Loucy (cell line): ENCODE measurements at regions not wholly inside any gene's neighbourhood (a gene's known extent, or its start where the extent isn't known, plus 50 kb on each side); places are given as distances from the start of the nearest gene placed in this dataset.

Experiments
- H2AFZ ChIP-seq: fragments of 200-600 bp; sonication (generic); 2 replicates; pipeline ENCODE4 v1.6.0; 2016; ENCODE audit warnings: antibody characterized with exemption, mild to moderate bottlenecking, low read length, moderate library complexity
- H3F3A ChIP-seq: fragments of 200-600 bp; 2 replicates; pipeline ENCODE4 v1.6.0; 2016; ENCODE audit warnings: antibody characterized with exemption, low read depth, mild to moderate bottlenecking
- H3K27me3 ChIP-seq: fragments of 200-600 bp; sonication (generic); 2 replicates; pipeline ENCODE4 v1.6.1; 2014; ENCODE audit warnings: low read length, mild to moderate bottlenecking; ENCODE audit not compliant: insufficient read depth, poor library complexity, severe bottlenecking
- H3K36me3 ChIP-seq: fragments of 200-600 bp; sonication (generic); 2 replicates; pipeline ENCODE4 v1.6.1; 2016; ENCODE audit warnings: low read length; ENCODE audit not compliant: insufficient read depth
- H3K4me1 ChIP-seq: fragments of 200-600 bp; sonication (generic); 2 replicates; pipeline ENCODE4 v1.5.1; 2014; ENCODE audit warnings: low read length, mild to moderate bottlenecking; ENCODE audit not compliant: insufficient read depth, poor library complexity, severe bottlenecking
- H3K4me2 ChIP-seq: fragments of 200-600 bp; sonication (generic); 2 replicates; pipeline ENCODE4 v1.6.0; 2014; ENCODE audit warnings: antibody characterized with exemption, low read length, low read depth, mild to moderate bottlenecking; ENCODE audit not compliant: poor library complexity, severe bottlenecking
- H3K4me3 ChIP-seq: fragments of 200-600 bp; sonication (generic); 2 replicates; pipeline ENCODE4 v1.5.1; 2014; ENCODE audit warnings: low read length, mild to moderate bottlenecking, mixed read lengths; ENCODE audit not compliant: poor library complexity, severe bottlenecking
- H3K79me2 ChIP-seq: fragments of 200-600 bp; sonication (generic); 2 replicates; pipeline ENCODE4 v1.6.1; 2014; ENCODE audit warnings: low read length; ENCODE audit not compliant: insufficient read depth
- H3K9ac ChIP-seq: fragments of 200-600 bp; sonication (generic); 2 replicates; pipeline ENCODE4 v1.6.0; 2014; ENCODE audit warnings: mild to moderate bottlenecking, low read depth, low read length, moderate library complexity; ENCODE audit not compliant: poor library complexity, severe bottlenecking
- H3K9me2 ChIP-seq: fragments of 200-600 bp; sonication (generic); replicated peaks from 2 replicates; pipeline ENCODE4 v1.6.1; 2016; ENCODE audit warnings: low read depth, low read length, mixed read lengths
- H3K9me3 ChIP-seq: fragments of 200-600 bp; sonication (generic); 2 replicates; pipeline ENCODE4 v1.6.1; 2014; ENCODE audit warnings: mild to moderate bottlenecking, antibody characterized with exemption, low read length, low read depth; ENCODE audit not compliant: insufficient read depth
- H4K20me1 ChIP-seq: fragments of 200-600 bp; sonication (generic); 2 replicates; pipeline ENCODE4 v1.6.0; 2014; ENCODE audit warnings: antibody characterized with exemption, low read length, mild to moderate bottlenecking; ENCODE audit not compliant: insufficient read depth, poor library complexity, severe bottlenecking
- EZH2phosphoT487 ChIP-seq: fragments of 200-600 bp; IDR thresholded peaks from 2 replicates; pipeline ENCODE4 v1.6.1; 2018; ENCODE audit warnings: antibody characterized with exemption, mild to moderate bottlenecking, moderate library complexity, borderline replicate concordance
- TF ChIP-seq, protein P1 (sequence below): fragments of 200-600 bp; sonication (generic); conservative IDR thresholded peaks from 2 replicates; pipeline ENCODE4 v1.5.1; 2014; ENCODE audit warnings: mild to moderate bottlenecking, antibody characterized with exemption, low read length

DNA sequence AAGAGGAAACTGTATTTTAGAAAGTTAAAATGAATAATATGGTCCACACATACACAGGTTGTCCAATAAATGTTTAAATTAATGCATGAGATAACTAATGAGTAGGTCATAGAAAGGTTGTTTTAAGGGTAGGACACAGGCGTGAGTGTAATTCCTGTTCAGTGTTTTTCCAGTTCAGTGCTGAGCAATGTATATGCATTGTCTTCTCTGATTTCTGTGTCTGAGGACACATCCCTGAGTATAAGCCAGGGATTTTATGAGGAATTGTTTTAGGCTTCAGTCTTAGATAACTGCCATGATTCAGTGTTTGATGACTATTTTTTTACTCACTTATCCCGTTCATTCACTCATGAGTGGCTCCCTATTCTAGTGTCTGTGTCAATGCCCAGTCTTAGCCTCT lies 298.5 kb upstream of the TBX18 start:
- TF ChIP-seq, protein P1, sequence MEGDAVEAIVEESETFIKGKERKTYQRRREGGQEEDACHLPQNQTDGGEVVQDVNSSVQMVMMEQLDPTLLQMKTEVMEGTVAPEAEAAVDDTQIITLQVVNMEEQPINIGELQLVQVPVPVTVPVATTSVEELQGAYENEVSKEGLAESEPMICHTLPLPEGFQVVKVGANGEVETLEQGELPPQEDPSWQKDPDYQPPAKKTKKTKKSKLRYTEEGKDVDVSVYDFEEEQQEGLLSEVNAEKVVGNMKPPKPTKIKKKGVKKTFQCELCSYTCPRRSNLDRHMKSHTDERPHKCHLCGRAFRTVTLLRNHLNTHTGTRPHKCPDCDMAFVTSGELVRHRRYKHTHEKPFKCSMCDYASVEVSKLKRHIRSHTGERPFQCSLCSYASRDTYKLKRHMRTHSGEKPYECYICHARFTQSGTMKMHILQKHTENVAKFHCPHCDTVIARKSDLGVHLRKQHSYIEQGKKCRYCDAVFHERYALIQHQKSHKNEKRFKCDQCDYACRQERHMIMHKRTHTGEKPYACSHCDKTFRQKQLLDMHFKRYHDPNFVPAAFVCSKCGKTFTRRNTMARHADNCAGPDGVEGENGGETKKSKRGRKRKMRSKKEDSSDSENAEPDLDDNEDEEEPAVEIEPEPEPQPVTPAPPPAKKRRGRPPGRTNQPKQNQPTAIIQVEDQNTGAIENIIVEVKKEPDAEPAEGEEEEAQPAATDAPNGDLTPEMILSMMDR, result no peak
- no peak for TF ChIP-seq EZH2phosphoT487
- Histone ChIP-seq H3K9me3 (no peaks in the 10 kb centered on the region), H3K4me1 (peaks cover 6% of the 10 kb centered on the region), H3K9me2 (no peaks in the 10 kb centered on the region), H3K4me3 (no peak overlapping the region), H3K36me3 (no peaks in the 10 kb centered on the region), H4K20me1 (no peaks in the 10 kb centered on the region), H3F3A (no peaks in the 10 kb centered on the region), H3K79me2 (no peaks in the 10 kb centered on the region), H3K9ac (no peak overlapping the region), H3K4me2 (no peak overlapping the region), H3K27me3 (no peaks in the 10 kb centered on the region), H2AFZ (no peak overlapping the region)

DNA sequence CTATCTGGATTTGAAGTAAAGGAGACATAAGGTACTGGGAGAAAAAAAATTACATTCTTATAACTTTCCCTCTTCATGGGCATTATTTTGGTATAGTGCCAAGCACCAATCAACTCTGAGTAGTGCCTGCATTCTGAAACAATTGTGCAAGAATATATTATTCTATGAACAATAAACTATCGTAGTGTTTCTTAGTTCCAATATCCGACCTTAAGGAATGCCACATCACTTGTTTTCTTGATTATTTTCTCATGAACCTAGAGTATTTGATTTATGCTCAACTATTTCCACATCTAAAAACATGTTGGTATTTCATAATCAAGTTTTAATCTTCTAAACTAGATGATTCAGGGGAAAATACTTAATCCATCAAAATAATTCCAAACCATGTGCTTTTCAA lies 294.4 kb upstream of the TBX18 start:
- H3K9me2 ChIP-seq, result no peaks in the 10 kb centered on the region

DNA sequence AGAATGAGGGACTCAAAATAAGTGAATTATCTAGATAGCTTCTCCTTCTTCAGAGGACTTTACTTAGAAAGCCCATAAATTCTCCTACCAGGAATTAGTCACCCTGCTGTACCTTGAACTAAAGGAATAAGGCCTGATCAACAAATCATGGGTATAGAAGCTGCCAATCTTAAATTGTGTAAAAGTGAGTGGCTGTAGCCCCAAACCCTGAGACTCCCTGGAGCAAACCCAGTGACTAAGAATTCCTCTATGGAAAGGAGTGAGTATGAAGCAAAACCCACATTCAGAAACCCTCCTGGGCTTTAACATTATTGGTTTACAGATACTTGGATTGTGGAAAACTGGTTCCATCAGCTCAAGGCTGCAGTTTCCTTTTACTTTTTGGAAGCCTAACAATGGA lies 285.8 kb upstream of the TBX18 start:
- TF ChIP-seq, protein P1, result no peak
- no peak for TF ChIP-seq EZH2phosphoT487
- Histone ChIP-seq H3K79me2 (no peaks in the 10 kb centered on the region), H3K9ac (no peak overlapping the region), H3K4me1 (no peaks in the 10 kb centered on the region), H3K4me3 (no peak overlapping the region), H3K4me2 (no peak overlapping the region), H3K36me3 (no peaks in the 10 kb centered on the region), H2AFZ (no peak overlapping the region), H3K9me2 (no peaks in the 10 kb centered on the region), H3K9me3 (no peaks in the 10 kb centered on the region), H4K20me1 (no peaks in the 10 kb centered on the region), H3F3A (no peaks in the 10 kb centered on the region), H3K27me3 (no peaks in the 10 kb centered on the region)

More for the DNA sequence above, 294.4 kb upstream of the TBX18 start:
- no peak overlapping the region for H3K4me2 ChIP-seq
- H3F3A ChIP-seq, result no peaks in the 10 kb centered on the region
- no peaks in the 10 kb centered on the region for H3K27me3 ChIP-seq
- no peak overlapping the region for H3K9ac ChIP-seq
- H2AFZ ChIP-seq, result no peak overlapping the region
- H4K20me1 ChIP-seq, result no peaks in the 10 kb centered on the region
- no peaks in the 10 kb centered on the region for H3K9me3 ChIP-seq
- no peaks in the 10 kb centered on the region for H3K4me1 ChIP-seq
- H3K4me3 ChIP-seq, result no peak overlapping the region
- no peaks in the 10 kb centered on the region for H3K79me2 ChIP-seq
- no peak for TF ChIP-seq EZH2phosphoT487
- TF ChIP-seq, protein P1, result no peak
- H3K36me3 ChIP-seq, result no peaks in the 10 kb centered on the region
